DMS79 treated with DMSO at 0.1 percent for 48 hours (cell line): ENCODE measurements at regions not wholly inside any gene's neighbourhood (a gene's known extent, or its start where the extent isn't known, plus 50 kb on each side); places are given as distances from the start of the nearest gene placed in this dataset.

Experiments
- DNase-seq: peaks from one replicate; lab custom pipeline; 2025; lab: John Stamatoyannopoulos, UW

- no peak for DNase-seq
Observed at GRCh38 chr16:66289051-66289680, 77.3 kb upstream of the CDH5 start.

- DNase-seq, result no peak
Observed at GRCh38 chr16:66287926-66288325, 78.6 kb upstream of the CDH5 start.

GRCh38 chr16:66287416-66287815 is 79.1 kb upstream of the CDH5 start:
- DNase-seq, result no peak

GRCh38 chr16:66286527-66286926 is 80.0 kb upstream of the CDH5 start:
- DNase-seq, result no peak

GRCh38 chr16:66278604-66279262 is 87.8 kb upstream of the CDH5 start:
- no peak for DNase-seq

- no peak for DNase-seq
Observed at GRCh38 chr16:66278111-66278531, 88.4 kb upstream of the CDH5 start.

GRCh38 chr16:66277311-66278070 is 89.0 kb upstream of the CDH5 start:
- DNase-seq, result no peak

GRCh38 chr16:66275775-66276428 is 90.6 kb upstream of the CDH5 start:
- no peak for DNase-seq

GRCh38 chr16:66274335-66275110 is 92.0 kb upstream of the CDH5 start:
- peak; percentile 1 for DNase-seq

GRCh38 chr16:66273644-66274334 is 92.7 kb upstream of the CDH5 start:
- DNase-seq, result no peak

- no peak for DNase-seq
Observed at GRCh38 chr16:66273053-66273452, 93.4 kb upstream of the CDH5 start.

GRCh38 chr16:66272461-66272860 is 94.0 kb upstream of the CDH5 start:
- no peak for DNase-seq

GRCh38 chr16:66271074-66272060 is 95.1 kb upstream of the CDH5 start:
- no peak for DNase-seq

GRCh38 chr16:66270333-66270927 is 96.1 kb upstream of the CDH5 start:
- DNase-seq, result no peak

GRCh38 chr16:66269617-66270332 is 96.7 kb upstream of the CDH5 start:
- no peak for DNase-seq

GRCh38 chr16:66267292-66268014 is 99.0 kb upstream of the CDH5 start:
- no peak for DNase-seq

- DNase-seq, result no peak
Observed at GRCh38 chr16:66266436-66267291, 99.8 kb upstream of the CDH5 start.
